ENCODE measurements at regions not wholly inside any gene's neighbourhood (a gene's known extent, or its start where the extent isn't known, plus 50 kb on each side); places are given as distances from the start of the nearest gene placed in this dataset.

- no peak for TF ChIP-seq POLR2A (IDR thresholded peaks at IDR 0.05; ENCODE audit: low read length)
- TF ChIP-seq CTCF (IDR thresholded peaks at IDR 0.05), result no peak
- no peak for TF ChIP-seq HOXA7 (CRISPR knock-in tag; IDR thresholded peaks at IDR 0.05)
- TF ChIP-seq HEYL (CRISPR knock-in tag; IDR thresholded peaks at IDR 0.05), result no peak
- no peak for TF ChIP-seq CHD4 (IDR thresholded peaks at IDR 0.05; ENCODE audit: borderline replicate concordance)
- TF ChIP-seq JUN (IDR thresholded peaks at IDR 0.05), result no peak
- no peak for TF ChIP-seq EP300 (IDR thresholded peaks at IDR 0.05)
- no peak for TF ChIP-seq MAX (IDR thresholded peaks at IDR 0.05)
- no peak for TF ChIP-seq SMC3 (IDR thresholded peaks at IDR 0.05)
- TF ChIP-seq USF2 (IDR thresholded peaks at IDR 0.05), result no peak
- no peak for TF ChIP-seq POLR2AphosphoS2 (conservative IDR thresholded peaks at IDR 0.05; ENCODE audit: low read length)
- TF ChIP-seq NR3C1 (IDR thresholded peaks at IDR 0.05), result no peak
- no peak for TF ChIP-seq PBX3 (IDR thresholded peaks at IDR 0.05)
Measured at GRCh38 chr15:79373113-79373512, 59.0 kb upstream of the MINAR1 start.

All from A549 (cell line).